HG02970 (cell line): ENCODE measurements at regions not wholly inside any gene's neighbourhood (a gene's known extent, or its start where the extent isn't known, plus 50 kb on each side); places are given as distances from the start of the nearest gene placed in this dataset.

Experiments used
- ATAC-seq: cut with Tn5 transposase; IDR thresholded peaks from one replicate; pipeline ENCODE4 v1.9.1; 2021; ENCODE audit warnings: mild to moderate bottlenecking, moderate library complexity, moderate number of reproducible peaks; ENCODE audit not compliant: unreplicated experiment, low FRiP score

DNA sequence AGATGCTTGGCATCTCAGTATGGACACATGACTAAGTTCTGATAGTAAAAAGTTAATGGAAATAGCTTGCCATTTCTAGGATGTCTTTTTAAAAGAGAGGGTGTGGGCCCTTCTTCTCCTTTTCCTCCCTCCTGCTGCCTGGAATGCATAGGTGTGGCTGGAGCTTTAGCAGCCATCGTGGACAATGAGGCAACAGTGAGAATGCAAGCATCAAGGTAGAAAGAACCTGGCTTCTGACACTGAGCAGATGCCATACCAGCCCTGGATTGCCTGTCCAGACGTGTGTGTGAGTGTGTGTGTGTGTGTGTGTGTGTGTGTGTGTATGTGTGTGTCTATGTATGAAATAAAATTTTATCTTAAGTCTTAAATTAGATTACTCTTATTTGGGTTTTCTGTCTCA, 660.1 kb downstream of the XIRP2 start:
- no peak for ATAC-seq

DNA sequence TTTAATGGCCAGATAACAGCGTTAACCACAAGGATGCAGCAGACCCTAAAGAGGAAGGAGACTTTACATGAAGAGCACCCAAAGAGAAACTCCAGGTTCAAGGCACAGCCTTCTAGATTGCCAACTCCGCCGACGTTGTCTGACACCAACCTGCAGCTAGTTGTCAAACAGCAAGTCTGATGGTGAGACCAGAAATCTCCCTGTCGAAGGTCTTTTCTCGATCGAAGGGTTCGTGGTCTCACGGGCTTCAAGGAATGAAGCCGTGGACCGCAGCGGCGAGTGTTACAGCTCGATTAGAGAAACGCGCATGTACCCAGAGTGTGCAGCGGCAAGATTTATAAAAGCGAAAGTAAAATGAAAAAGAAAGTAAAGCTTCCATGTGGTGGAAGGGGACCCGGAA, 656.3 kb downstream of the XIRP2 start:
- no peak for ATAC-seq

DNA sequence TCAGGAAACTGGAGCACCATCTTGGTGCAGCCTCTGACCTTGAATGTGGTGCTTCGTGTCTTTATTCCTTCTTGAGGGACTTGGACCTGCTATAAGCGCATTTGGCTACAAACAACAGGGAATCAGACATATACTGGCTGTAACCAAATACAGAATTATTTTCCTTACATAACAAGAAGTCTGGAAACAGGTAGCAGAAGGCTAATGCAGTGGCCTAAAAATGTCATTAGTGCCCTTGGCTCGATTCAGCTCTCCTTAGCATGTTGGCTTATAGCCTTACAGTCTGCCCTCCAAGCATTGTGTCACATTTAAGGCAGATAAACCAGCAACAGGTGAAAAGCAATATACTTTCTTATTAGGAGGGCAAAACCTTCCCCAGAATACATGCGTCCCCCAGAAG, 655.4 kb downstream of the XIRP2 start:
- no peak for ATAC-seq

DNA sequence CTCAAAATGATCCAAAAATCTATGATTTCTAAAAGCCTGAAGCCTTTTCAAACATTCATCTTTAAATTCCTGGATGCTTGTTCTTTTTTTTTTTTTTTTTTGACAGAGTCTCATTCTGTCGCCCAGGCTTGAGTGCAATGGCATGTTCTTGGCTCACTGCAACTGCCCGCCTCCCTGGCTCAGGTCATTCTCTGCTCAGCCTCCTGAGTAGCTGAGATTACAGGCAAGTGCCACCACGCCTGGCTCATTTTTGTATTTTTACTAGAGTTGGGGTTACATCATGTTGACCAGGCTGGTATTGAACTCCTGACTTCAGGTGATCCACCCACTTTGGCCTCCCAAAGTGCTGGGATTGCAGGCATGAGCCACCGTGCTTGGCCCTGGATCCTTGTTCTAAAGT, 649.5 kb downstream of the XIRP2 start:
- ATAC-seq = no peak

DNA sequence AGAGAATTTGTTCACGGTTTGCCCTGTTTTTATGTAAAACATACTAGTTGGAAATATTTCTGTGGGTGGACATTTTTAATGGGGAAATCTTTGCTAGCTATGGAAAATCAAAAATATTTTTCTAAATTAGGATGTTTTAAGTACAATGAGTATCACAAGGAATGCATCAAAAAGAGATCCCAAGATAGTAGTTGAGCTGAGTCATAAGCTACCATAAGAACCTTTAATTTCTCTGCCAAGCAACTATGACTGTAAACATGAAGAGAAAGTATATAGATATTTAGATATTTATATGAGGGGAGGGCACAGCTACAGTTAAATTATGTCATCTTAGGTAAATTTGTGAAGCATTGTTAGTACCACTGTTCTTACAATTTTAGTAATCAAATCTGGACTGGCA, 646.2 kb downstream of the XIRP2 start:
- no peak for ATAC-seq

DNA sequence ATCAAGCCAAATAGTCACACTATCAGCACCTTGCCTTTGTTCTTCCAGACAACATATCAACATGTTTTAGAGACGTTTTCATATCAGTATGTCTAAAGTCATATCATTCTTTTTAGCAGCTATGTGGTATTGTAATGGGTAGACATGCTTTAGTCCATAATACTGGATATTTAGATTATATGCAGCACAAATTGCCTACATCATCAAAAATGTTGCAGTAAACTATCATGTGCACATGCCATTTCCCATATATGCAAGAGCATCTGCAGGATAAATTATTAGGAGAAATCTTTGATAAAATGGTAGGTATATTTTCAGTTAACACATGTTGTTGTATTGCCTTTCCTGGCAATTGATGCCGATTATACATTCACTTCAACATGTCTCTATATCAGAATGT, 636.5 kb downstream of the XIRP2 start:
- no peak for ATAC-seq

DNA sequence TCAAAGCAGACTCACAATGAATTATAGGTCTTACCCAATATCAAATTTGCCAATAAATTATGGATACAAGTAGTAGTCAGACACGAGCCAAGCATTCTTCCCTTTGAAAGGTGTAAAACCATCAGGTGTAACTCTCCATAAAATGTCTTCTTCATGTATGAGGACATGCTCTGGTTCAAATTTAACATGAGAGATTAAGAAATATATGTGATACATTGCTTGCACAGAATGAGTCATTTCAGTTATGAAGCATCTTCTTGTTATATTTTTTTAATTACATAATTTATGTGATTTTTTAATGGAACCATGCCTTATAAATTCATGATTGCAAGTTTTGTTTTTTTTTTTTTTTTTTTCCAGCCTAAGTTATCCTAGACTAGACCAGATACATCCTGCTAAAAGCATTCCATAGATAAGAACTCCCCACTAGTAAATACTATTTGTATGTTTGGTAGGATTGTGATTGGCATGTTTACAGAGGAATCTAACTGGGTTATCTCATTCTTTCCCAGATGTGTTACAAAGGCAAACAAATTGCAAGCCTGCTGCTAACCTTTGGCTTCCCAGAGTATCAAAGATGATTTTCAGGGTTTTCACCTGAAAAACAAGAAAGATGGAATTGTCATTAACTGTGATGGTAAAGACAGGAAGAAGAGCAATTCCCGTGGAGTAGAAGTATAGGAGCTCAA, 621.9 kb downstream of the XIRP2 start:
- ATAC-seq = no peak

DNA sequence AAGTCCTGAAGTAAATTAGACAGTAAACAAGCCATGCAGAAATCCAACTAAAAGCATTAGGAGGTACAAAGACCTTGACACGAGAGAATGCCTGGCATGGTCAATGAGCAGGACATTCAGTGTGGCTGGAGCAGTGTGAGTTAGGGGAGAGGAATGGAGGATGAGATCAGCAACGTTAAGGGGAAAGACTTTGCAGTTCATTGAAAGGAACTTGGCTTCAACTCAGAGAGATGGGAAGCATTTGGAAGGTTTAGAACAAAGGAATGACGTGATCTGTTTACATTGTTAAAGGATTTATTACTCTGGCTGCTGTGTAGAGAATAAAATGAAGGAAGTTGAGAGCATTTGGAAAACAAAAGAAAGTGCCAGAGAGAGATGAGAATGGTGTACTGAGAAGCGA, 621.3 kb downstream of the XIRP2 start:
- no peak for ATAC-seq

- no peak for ATAC-seq
These were observed 620.4 kb downstream of the XIRP2 start for GRCh38 chr2:167508709-167509108.

DNA sequence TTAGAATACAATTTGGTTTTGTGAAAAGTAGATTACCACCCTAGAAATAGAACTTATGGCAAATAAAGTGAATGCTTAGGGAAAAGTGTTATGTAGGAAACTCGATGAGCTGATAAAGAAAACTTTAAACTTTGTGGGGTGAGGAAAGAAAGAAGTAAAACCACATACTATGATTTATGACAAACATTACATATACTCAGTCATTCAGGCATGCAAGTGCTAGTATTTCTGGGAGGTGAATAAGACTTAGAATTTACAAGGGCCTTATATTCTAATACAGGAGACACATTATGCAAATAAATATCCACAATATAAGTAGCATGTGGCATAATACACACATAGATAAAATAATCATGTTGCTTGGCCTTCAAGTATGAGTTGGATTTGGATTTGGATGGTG, 618.1 kb downstream of the XIRP2 start:
- ATAC-seq = no peak

GRCh38 chr2:167504695-167505094, 616.4 kb downstream of the XIRP2 start:
- no peak for ATAC-seq

GRCh38 chr2:167504061-167504460, 615.8 kb downstream of the XIRP2 start:
- no peak for ATAC-seq

DNA sequence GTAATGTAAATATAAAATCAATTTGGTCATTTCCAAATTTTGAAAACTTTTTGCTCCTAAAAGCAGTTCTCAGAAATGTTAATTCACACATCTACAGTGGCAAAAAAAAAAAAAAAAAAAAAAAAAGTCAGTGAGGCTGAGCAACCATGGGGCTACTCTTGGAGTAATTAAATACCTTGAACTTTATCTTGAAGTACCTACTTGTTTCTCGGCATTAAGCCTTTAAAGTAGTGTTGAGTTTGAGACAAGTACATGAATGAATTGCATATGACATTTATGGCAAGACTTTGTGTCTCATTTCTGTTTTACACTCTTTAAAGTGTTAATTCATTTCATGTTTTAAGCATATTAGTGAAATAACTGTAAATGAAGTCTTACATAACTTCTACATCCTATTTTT, 613.3 kb downstream of the XIRP2 start:
- ATAC-seq = no peak

DNA sequence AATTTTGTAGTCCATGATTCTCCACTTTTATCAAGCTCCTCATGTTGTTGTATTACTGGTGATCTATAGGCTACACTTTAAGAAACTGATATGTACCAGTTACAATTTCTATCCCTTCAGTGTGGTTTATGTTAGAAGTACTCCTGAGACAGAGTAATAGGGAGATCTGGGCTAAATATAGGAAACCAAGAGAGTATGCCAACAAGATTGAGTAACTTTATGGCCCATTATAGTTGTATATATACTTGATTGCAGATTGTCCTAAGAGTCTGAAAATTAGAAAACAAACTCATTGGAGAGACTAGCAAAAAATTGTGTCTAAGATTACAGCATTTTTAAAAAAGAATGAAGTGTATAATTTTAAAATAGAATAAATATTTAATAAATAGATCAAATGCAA, 605.6 kb downstream of the XIRP2 start:
- no peak for ATAC-seq

DNA sequence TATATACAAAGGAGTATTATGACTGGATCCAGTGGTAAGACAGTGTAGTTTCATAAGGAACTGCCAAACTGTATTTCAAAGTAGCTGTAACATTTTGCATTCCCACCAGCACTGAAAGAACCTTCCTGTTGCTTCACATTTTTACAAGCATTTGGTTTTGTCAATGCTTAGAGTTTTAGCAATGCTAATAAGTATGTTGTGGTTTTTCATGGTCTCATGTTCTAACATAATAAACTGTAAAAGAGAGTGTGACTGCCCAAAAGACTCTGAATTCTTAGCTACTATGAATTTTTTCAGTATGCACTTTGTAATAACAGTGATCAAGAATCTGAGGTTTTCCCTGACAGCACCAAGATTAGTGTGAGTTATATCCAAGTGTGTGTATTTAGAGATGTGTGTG, 604.2 kb downstream of the XIRP2 start:
- no peak for ATAC-seq

DNA sequence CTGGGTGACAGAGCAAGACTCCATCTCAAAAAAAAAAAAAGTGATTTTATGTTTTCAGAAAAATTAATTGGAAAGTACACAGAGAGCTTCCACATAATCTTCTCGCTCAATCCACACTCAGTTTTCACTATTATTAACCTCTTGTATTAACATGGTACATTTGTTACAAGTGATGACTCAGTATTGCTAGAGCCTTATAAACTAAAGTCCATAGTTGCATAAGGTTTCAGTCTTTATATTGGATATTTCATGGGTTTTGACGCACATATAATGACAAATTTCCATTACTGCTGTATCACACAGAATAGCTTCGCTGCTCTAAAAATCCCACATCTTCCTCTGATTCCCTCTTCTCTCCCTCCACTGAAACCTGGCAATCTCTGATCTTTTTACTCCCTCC, 603.5 kb downstream of the XIRP2 start:
- no peak for ATAC-seq

DNA sequence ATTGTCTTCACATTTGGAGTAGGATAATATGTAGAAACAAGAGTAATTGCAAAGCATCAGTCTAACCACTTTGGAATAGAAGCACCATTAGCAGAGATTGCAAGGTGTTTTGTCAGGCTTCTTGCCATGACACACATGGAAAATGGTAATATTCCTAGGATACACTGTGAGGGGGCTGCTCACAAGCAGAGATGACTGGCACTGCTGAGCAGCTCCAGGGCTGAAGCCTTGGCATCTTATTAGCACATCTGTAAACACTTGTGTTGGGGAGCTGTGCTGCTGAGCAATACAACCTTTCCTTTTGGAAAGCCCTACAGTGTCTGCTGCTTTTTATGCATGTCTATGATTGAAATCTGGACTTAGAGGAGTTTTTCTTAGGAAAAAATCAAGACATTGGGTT, 602.2 kb downstream of the XIRP2 start:
- ATAC-seq = no peak

GRCh38 chr2:167489325-167489724, 601.0 kb downstream of the XIRP2 start:
- ATAC-seq = no peak

GRCh38 chr2:167487728-167488127, 599.4 kb downstream of the XIRP2 start:
- no peak for ATAC-seq

DNA sequence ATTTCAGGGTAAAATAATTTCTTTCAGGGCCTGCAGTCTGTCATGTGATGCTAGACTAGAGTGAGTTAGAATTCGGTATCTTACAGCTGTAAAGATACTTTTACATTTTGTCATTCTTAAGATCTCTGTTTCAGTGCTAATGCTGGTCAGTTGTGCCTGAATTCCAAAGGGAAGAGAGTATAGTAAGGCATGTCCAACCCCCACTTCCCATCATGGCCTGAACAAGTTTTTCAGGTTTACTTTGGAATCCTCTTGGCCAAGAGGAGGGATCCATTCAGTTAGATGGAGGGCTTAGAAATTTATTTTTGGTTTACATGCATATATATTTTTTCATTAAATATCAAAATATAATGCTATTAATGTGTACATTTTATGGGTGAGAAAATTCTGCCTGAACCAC, 596.6 kb downstream of the XIRP2 start:
- ATAC-seq = no peak

DNA sequence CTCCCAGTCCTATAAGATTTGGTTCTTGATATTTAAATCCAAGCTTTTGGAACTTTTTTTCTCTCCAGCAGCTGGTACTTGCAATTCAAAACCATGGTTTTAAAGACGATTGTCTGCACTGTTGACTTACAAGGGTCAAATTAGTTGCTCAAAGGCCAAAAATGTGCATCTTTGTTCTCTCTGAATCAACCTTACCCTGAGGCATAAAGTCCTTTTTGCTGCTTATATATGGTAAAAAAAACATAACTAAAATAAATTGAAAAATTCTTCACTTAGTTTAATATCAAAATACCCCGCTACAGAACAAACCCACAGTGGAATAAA, 592.7 kb downstream of the XIRP2 start:
- ATAC-seq = no peak

GRCh38 chr2:167480232-167480985, 592.1 kb downstream of the XIRP2 start:
- ATAC-seq = no peak
